HG03521 (cell line): ENCODE measurements at regions not wholly inside any gene's neighbourhood (a gene's known extent, or its start where the extent isn't known, plus 50 kb on each side); places are given as distances from the start of the nearest gene placed in this dataset.
"Not testable (repeated sequence)": the region's sequence is repeated elsewhere in the genome, so short reads cannot be mapped to it uniquely, and the experiment has no call there.

Source experiments
- ATAC-seq: cut with Tn5 transposase; IDR thresholded peaks from one replicate; pipeline ENCODE4 v1.9.1; 2021; ENCODE audit warnings: mild to moderate bottlenecking, moderate library complexity; ENCODE audit not compliant: unreplicated experiment

- no peak for ATAC-seq
These were observed 465.4 kb upstream of the MDGA2 start for GRCh38 chr14:48140804-48141203.

GRCh38 chr14:48129472-48129871 is 454.1 kb upstream of the MDGA2 start:
- ATAC-seq = no peak

GRCh38 chr14:48127674-48128073 is 452.3 kb upstream of the MDGA2 start:
- no peak for ATAC-seq

- ATAC-seq = no peak
These were observed 450.2 kb upstream of the MDGA2 start for GRCh38 chr14:48125654-48126053.

GRCh38 chr14:48113713-48114112 is 438.3 kb upstream of the MDGA2 start:
- ATAC-seq = no peak

- no peak for ATAC-seq
These were observed 435.7 kb upstream of the MDGA2 start for GRCh38 chr14:48111151-48111550.

GRCh38 chr14:48107646-48108045 is 432.2 kb upstream of the MDGA2 start:
- ATAC-seq = no peak

- no peak for ATAC-seq
These were observed 421.5 kb upstream of the MDGA2 start for GRCh38 chr14:48096897-48097296.

- no peak for ATAC-seq
These were observed 411.1 kb upstream of the MDGA2 start for GRCh38 chr14:48086516-48086915.

GRCh38 chr14:48075487-48075886 is 400.1 kb upstream of the MDGA2 start:
- ATAC-seq = no peak

- ATAC-seq = no peak
These were observed 377.6 kb upstream of the MDGA2 start for GRCh38 chr14:48052973-48053372.

GRCh38 chr14:48035836-48036235 is 360.4 kb upstream of the MDGA2 start:
- no peak for ATAC-seq

GRCh38 chr14:48027115-48027514 is 351.7 kb upstream of the MDGA2 start:
- no peak for ATAC-seq

GRCh38 chr14:48023881-48024280 is 348.5 kb upstream of the MDGA2 start:
- ATAC-seq = no peak

- not testable (repeated sequence) for ATAC-seq
These were observed 336.1 kb upstream of the MDGA2 start for GRCh38 chr14:48011484-48011883.

GRCh38 chr14:48008646-48009045 is 333.2 kb upstream of the MDGA2 start:
- no peak for ATAC-seq

- no peak for ATAC-seq
These were observed 330.6 kb upstream of the MDGA2 start for GRCh38 chr14:48005986-48006385.

- ATAC-seq = no peak
These were observed 318.5 kb upstream of the MDGA2 start for GRCh38 chr14:47993883-47994282.

- ATAC-seq = no peak
These were observed 312.8 kb upstream of the MDGA2 start for GRCh38 chr14:47988175-47988574.

- no peak for ATAC-seq
These were observed 303.5 kb upstream of the MDGA2 start for GRCh38 chr14:47978871-47979270.

GRCh38 chr14:47976139-47976538 is 300.7 kb upstream of the MDGA2 start:
- ATAC-seq = no peak

- ATAC-seq = no peak
These were observed 290.8 kb upstream of the MDGA2 start for GRCh38 chr14:47966076-47966810.

GRCh38 chr14:47961634-47962033 is 286.2 kb upstream of the MDGA2 start:
- no peak for ATAC-seq
